ENCODE measurements at regions not wholly inside any gene's neighbourhood (a gene's known extent, or its start where the extent isn't known, plus 50 kb on each side); places are given as distances from the start of the nearest gene placed in this dataset.

GRCh38 chr4:145427991-145428390, 53.7 kb upstream of the SMAD1 start:
- no peaks in the 10 kb centered on the region for H3K36me3 ChIP-seq (replicated peaks)
- no peak overlapping the region for H3K4me3 ChIP-seq
- DNase-seq (ENCODE audit: low spot score in 2 of 2), result no peak
- H3K4me1 ChIP-seq, result peaks cover 4% of the 10 kb centered on the region
- H3K9me3 ChIP-seq, result no peaks in the 10 kb centered on the region
- in situ Hi-C loops (cut with MboI; ENCODE audit: low sequenced_read_pairs), result no loop called here
- H3K27me3 ChIP-seq (ENCODE audit: low read depth), result peaks cover 6% of the 10 kb centered on the region; the same call in 1 of the 2 replicates

- H3K9me3 ChIP-seq, result no peaks in the 10 kb centered on the region
- no peak for DNase-seq (ENCODE audit: low spot score in 2 of 2)
- H3K27me3 ChIP-seq (ENCODE audit: low read depth), result 0 out of 2 replicates have a peak, but pooled peaks cover 6% of the 10 kb centered on the region
- peaks cover 6% of the 10 kb centered on the region for H3K4me1 ChIP-seq
- in situ Hi-C loops (cut with MboI; ENCODE audit: low sequenced_read_pairs), result no loop called here
- H3K4me3 ChIP-seq, result no peak overlapping the region
- no peaks in the 10 kb centered on the region for H3K36me3 ChIP-seq (replicated peaks)
These were observed 54.4 kb upstream of the SMAD1 start for GRCh38 chr4:145427221-145427620.

GRCh38 chr4:145423017-145423708, 58.5 kb upstream of the SMAD1 start:
- peak in 1 of 2 experiments; percentile 63 for DNase-seq (ENCODE audit: low spot score in 2 of 2)
- Histone ChIP-seq H3K9me3 (no peaks in the 10 kb centered on the region), H3K36me3 (replicated peaks) (no peaks in the 10 kb centered on the region), H3K27me3 (ENCODE audit: low read depth) (peaks cover 4% of the 10 kb centered on the region), H3K4me1 (peaks cover 6% of the 10 kb centered on the region), H3K4me3 (no peak overlapping the region)
- in situ Hi-C loops (cut with MboI; ENCODE audit: low sequenced_read_pairs), result no loop called here

- H3K36me3 ChIP-seq (replicated peaks), result no peaks in the 10 kb centered on the region
- H3K4me3 ChIP-seq, result no peak overlapping the region
- no peak for DNase-seq (ENCODE audit: low spot score in 2 of 2)
- H3K9me3 ChIP-seq, result no peaks in the 10 kb centered on the region
- H3K27me3 ChIP-seq (ENCODE audit: low read depth), result peaks cover 7% of the 10 kb centered on the region
- peaks cover 6% of the 10 kb centered on the region for H3K4me1 ChIP-seq
- in situ Hi-C loops (cut with MboI; ENCODE audit: low sequenced_read_pairs), result no loop called here
These were observed 60.9 kb upstream of the SMAD1 start for GRCh38 chr4:145420595-145421214.

DNA sequence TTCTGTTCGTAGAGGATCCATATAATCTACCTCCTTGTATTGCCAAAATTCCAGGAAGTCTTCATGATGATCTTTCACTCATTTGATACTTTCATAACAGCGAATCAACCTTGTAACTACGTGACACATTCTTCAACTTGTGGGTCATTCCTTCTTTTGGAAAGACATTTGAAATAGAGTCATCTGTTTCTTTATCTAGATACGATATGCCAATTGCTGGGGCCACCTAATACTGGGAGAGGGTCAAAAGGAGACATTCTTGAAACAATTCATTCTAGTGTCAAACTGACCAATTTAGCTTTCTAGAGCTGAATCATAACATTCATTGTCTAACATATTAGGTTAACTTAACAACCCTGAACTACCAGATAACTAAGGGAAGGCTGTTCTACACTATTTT, 62.9 kb upstream of the SMAD1 start:
- Histone ChIP-seq H3K27me3 (ENCODE audit: low read depth) (peaks cover 7% of the 10 kb centered on the region), H3K4me3 (no peak overlapping the region), H3K9me3 (no peaks in the 10 kb centered on the region), H3K36me3 (replicated peaks) (no peaks in the 10 kb centered on the region), H3K4me1 (peaks cover 6% of the 10 kb centered on the region)
- in situ Hi-C loops (cut with MboI; ENCODE audit: low sequenced_read_pairs), result no loop called here
- no peak for DNase-seq (ENCODE audit: low spot score in 2 of 2)

GRCh38 chr4:145417348-145418130, 64.1 kb upstream of the SMAD1 start:
- no peaks in the 10 kb centered on the region for H3K36me3 ChIP-seq (replicated peaks)
- no peak overlapping the region for H3K4me3 ChIP-seq
- H3K4me1 ChIP-seq, result no peaks in the 10 kb centered on the region
- no peak for DNase-seq (ENCODE audit: low spot score in 2 of 2)
- in situ Hi-C loops (cut with MboI; ENCODE audit: low sequenced_read_pairs), result no loop called here
- no peaks in the 10 kb centered on the region for H3K9me3 ChIP-seq
- peaks cover 7% of the 10 kb centered on the region for H3K27me3 ChIP-seq (ENCODE audit: low read depth)

GRCh38 chr4:145414841-145415240, 66.8 kb upstream of the SMAD1 start:
- Histone ChIP-seq H3K9me3 (no peaks in the 10 kb centered on the region), H3K27me3 (ENCODE audit: low read depth) (peaks cover 6% of the 10 kb centered on the region), H3K4me3 (no peak overlapping the region), H3K36me3 (replicated peaks) (no peaks in the 10 kb centered on the region), H3K4me1 (no peaks in the 10 kb centered on the region)
- no peak for DNase-seq (ENCODE audit: low spot score in 2 of 2)
- in situ Hi-C loops (cut with MboI; ENCODE audit: low sequenced_read_pairs), result no loop called here

- no peaks in the 10 kb centered on the region for H3K9me3 ChIP-seq
- H3K36me3 ChIP-seq (replicated peaks), result no peaks in the 10 kb centered on the region
- H3K4me3 ChIP-seq, result no peak overlapping the region
- H3K4me1 ChIP-seq, result no peaks in the 10 kb centered on the region
- DNase-seq (ENCODE audit: low spot score in 2 of 2), result no peak
- H3K27me3 ChIP-seq (ENCODE audit: low read depth), result peaks cover 4% of the 10 kb centered on the region; the same call in 1 of the 2 replicates
- in situ Hi-C loops (cut with MboI; ENCODE audit: low sequenced_read_pairs), result no loop called here
These were observed 67.4 kb upstream of the SMAD1 start for GRCh38 chr4:145414226-145414625.

DNA sequence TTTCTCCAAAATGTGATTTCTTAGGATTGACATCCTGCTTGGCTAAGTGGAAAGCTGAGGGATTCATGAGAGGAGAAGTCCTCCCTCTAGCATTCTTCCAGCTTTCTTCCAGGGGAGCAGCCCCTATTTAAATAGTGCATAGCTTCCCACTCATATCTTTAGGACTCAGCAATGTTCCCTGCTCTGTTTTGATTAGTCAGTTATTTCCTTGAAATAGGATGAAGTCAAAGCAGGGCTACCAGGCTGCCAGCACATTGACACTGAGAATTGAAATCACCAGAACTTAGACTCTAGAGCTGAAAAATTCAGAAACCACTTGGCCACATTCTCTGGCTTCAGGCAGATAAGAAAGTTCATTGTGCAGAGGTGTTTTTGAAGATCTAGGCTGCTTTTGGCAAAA, 74.7 kb upstream of the SMAD1 start:
- Histone ChIP-seq H3K4me3 (no peak overlapping the region), H3K36me3 (replicated peaks) (no peaks in the 10 kb centered on the region), H3K9me3 (no peaks in the 10 kb centered on the region), H3K27me3 (ENCODE audit: low read depth) (no peaks in the 10 kb centered on the region), H3K4me1 (no peaks in the 10 kb centered on the region)
- in situ Hi-C loops (cut with MboI; ENCODE audit: low sequenced_read_pairs), result no loop called here
- DNase-seq (ENCODE audit: low spot score in 2 of 2), result no peak

GRCh38 chr4:145404761-145405160, 76.9 kb upstream of the SMAD1 start:
- in situ Hi-C loops (cut with MboI; ENCODE audit: low sequenced_read_pairs), result no loop called here
- H3K4me1 ChIP-seq, result no peaks in the 10 kb centered on the region

GRCh38 chr4:145396581-145396980, 85.1 kb upstream of the SMAD1 start:
- no peaks in the 10 kb centered on the region for H3K4me1 ChIP-seq
- no peak for DNase-seq (ENCODE audit: low spot score in 2 of 2)
- no peaks in the 10 kb centered on the region for H3K9me3 ChIP-seq
- H3K27me3 ChIP-seq (ENCODE audit: low read depth), result no peaks in the 10 kb centered on the region
- in situ Hi-C loops (cut with MboI; ENCODE audit: low sequenced_read_pairs), result no loop called here
- no peaks in the 10 kb centered on the region for H3K36me3 ChIP-seq (replicated peaks)
- H3K4me3 ChIP-seq, result no peak overlapping the region

More at GRCh38 chr4:145404761-145405160, 76.9 kb upstream of the SMAD1 start:
- Histone ChIP-seq H3K9me3 (no peaks in the 10 kb centered on the region), H3K36me3 (replicated peaks) (no peaks in the 10 kb centered on the region), H3K27me3 (ENCODE audit: low read depth) (no peaks in the 10 kb centered on the region), H3K4me3 (no peak overlapping the region)
- no peak for DNase-seq (ENCODE audit: low spot score in 2 of 2)

DNA sequence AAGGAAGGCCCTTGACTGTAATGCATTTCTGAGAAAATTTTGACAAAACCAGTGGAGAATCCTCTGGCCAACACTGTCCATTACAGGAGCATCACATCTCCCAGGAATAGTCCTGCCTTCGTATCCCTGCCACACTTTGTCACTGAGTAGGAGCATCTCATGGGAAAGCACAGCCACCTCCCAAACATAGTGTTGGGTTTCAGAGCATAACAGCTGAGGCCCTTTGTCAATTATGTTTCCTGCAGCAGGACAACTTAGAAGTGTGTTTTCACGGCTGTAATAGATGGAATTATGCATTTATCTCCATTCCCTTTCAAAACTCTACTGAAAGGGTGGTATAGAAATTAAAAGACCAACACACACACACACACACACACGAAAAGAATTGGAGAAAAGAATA, 91.1 kb upstream of the SMAD1 start:
- H3K36me3 ChIP-seq (replicated peaks), result no peaks in the 10 kb centered on the region
- H3K4me3 ChIP-seq, result no peak overlapping the region
- no peaks in the 10 kb centered on the region for H3K4me1 ChIP-seq
- in situ Hi-C loops (cut with MboI; ENCODE audit: low sequenced_read_pairs), result no loop called here
- 0 out of 2 replicates have a peak, but pooled peaks cover 7% of the 10 kb centered on the region for H3K27me3 ChIP-seq (ENCODE audit: low read depth)
- DNase-seq (ENCODE audit: low spot score in 2 of 2), result no peak
- no peaks in the 10 kb centered on the region for H3K9me3 ChIP-seq

DNA sequence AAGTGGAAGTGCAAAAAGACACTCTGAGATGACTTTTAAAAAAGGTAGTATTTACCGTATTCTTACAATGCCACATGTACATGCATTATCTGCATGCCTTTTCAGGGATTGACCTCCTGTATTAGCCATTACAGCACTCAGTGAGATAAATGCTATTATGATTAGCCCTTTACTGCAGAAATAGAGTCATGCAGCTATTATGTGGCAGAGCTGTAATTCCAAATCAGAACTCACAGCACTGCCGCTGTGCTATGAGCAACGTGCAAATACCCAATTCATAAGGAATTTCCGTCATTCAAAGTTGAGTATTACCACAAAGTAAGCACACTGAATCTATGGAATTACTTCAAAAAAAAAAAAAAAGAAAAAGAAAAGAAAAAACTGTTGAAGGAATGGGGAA, 92.1 kb upstream of the SMAD1 start:
- Histone ChIP-seq H3K9me3 (no peaks in the 10 kb centered on the region), H3K36me3 (replicated peaks) (no peaks in the 10 kb centered on the region), H3K4me3 (no peak overlapping the region), H3K4me1 (no peaks in the 10 kb centered on the region), H3K27me3 (ENCODE audit: low read depth) (0 out of 2 replicates have a peak, but pooled peaks cover 7% of the 10 kb centered on the region)
- no peak for DNase-seq (ENCODE audit: low spot score in 2 of 2)
- in situ Hi-C loops (cut with MboI; ENCODE audit: low sequenced_read_pairs), result no loop called here

- Histone ChIP-seq H3K4me3 (no peak overlapping the region), H3K9me3 (no peaks in the 10 kb centered on the region), H3K36me3 (replicated peaks) (no peaks in the 10 kb centered on the region), H3K4me1 (no peaks in the 10 kb centered on the region), H3K27me3 (ENCODE audit: low read depth) (0 out of 2 replicates have a peak, but pooled peaks cover 10% of the 10 kb centered on the region)
- DNase-seq (ENCODE audit: low spot score in 2 of 2), result no peak
- in situ Hi-C loops (cut with MboI; ENCODE audit: low sequenced_read_pairs), result no loop called here
These were observed 93.6 kb upstream of the SMAD1 start for GRCh38 chr4:145388043-145388442.

Measured in HAP-1 (cell line).